IMR-90 (cell line): ENCODE measurements at regions not wholly inside any gene's neighbourhood (a gene's known extent, or its start where the extent isn't known, plus 50 kb on each side); places are given as distances from the start of the nearest gene placed in this dataset.
"Not testable (repeated sequence)": the region's sequence is repeated elsewhere in the genome, so short reads cannot be mapped to it uniquely, and the experiment has no call there.

Experiments
- ATAC-seq: fragments of 200-7000 bp; cut with Tn5 transposase; 2 replicates; pipeline ENCODE4 v1.9.1; 2020; ENCODE audit warnings: low read depth, mild to moderate bottlenecking, moderate library complexity
- BruUV-seq: library from RNA; stranded (reverse); fragments of 400-500 nt; replicated peaks from 2 replicates; lab custom pipeline; 2021; lab: Mats Ljungman, UMichigan
- CTCF ChIA-PET: fragments of 300-600 bp; formaldehyde crosslinking; extraction: SDS; loops from one replicate; lab custom pipeline; 2021; ENCODE audit warnings: antibody characterized with exemption; lab: Yijun Ruan, JAX
- POLR2A ChIA-PET: fragments of 300-600 bp; sonication (Branson Sonifier 250); formaldehyde crosslinking; loops from one replicate; lab custom pipeline; 2022; ENCODE audit warnings: antibody characterized with exemption; ENCODE audit not compliant: unreplicated experiment; lab: Charles Lee
- DNase-seq: peaks from one replicate; pipeline ENCODE4 v3.0.0; 2013
- H2AFZ ChIP-seq: replicated peaks from 2 replicates; pipeline ENCODE3; 2013; ENCODE audit warnings: low read length, mild to moderate bottlenecking; ENCODE audit not compliant: poor library complexity
- H2AK5ac ChIP-seq: 2 replicates; pipeline ENCODE4 v1.6.1; 2013; ENCODE audit warnings: low read depth, low read length, inconsistent platforms
- H2AK9ac ChIP-seq: replicated peaks from 2 replicates; pipeline ENCODE3; 2013; ENCODE audit warnings: mild to moderate bottlenecking, low read depth, low read length, moderate library complexity; ENCODE audit not compliant: poor library complexity
- H2BK120ac ChIP-seq: 2 replicates; pipeline ENCODE4 v1.6.1; 2013; ENCODE audit warnings: low read depth, low read length, inconsistent platforms
- H2BK15ac ChIP-seq: 3 replicates; pipeline ENCODE4 v1.6.1; 2013; ENCODE audit warnings: low read depth, low read length, inconsistent platforms
- H2BK20ac ChIP-seq: 2 replicates; pipeline ENCODE4 v1.6.1; 2013; ENCODE audit warnings: low read depth, mild to moderate bottlenecking, inconsistent platforms, low read length, moderate library complexity
- H2BK5ac ChIP-seq: 2 replicates; pipeline ENCODE4 v1.6.1; 2013; ENCODE audit warnings: mild to moderate bottlenecking, low read depth, low read length, inconsistent platforms; ENCODE audit not compliant: poor library complexity, severe bottlenecking
- H3K14ac ChIP-seq: replicated peaks from 2 replicates; pipeline ENCODE4 v1.6.1; 2013; ENCODE audit warnings: low read depth, low read length, inconsistent platforms
- H3K18ac ChIP-seq: 2 replicates; pipeline ENCODE4 v1.6.1; 2013; ENCODE audit warnings: low read depth, low read length, control low read depth
- H3K23ac ChIP-seq: 2 replicates; pipeline ENCODE4 v1.6.1; 2013; ENCODE audit warnings: low read depth, low read length, inconsistent platforms
- H3K27ac ChIP-seq: 2 replicates; pipeline ENCODE4 v1.5.1; 2013; ENCODE audit warnings: mild to moderate bottlenecking, control low read depth, low read length; ENCODE audit not compliant: insufficient read depth
- H3K27me3 ChIP-seq: 2 replicates; pipeline ENCODE4 v1.6.1; 2013; ENCODE audit warnings: low read length; ENCODE audit not compliant: control insufficient read depth, insufficient read depth
- H3K36me3 ChIP-seq: 2 replicates; pipeline ENCODE4 v1.6.1; 2013; ENCODE audit warnings: low read length, mixed read lengths; ENCODE audit not compliant: control insufficient read depth, insufficient read depth
- H3K4ac ChIP-seq: 2 replicates; pipeline ENCODE4 v1.6.1; 2013; ENCODE audit warnings: low read depth, low read length, inconsistent platforms
- H3K4me1 ChIP-seq: 2 replicates; pipeline ENCODE4 v1.6.1; 2013; ENCODE audit warnings: low read length, mixed read lengths; ENCODE audit not compliant: control insufficient read depth, insufficient read depth
- H3K4me2 ChIP-seq: 2 replicates; pipeline ENCODE4 v1.6.1; 2013; ENCODE audit warnings: low read depth, mild to moderate bottlenecking, control low read depth, low read length, moderate library complexity
- H3K4me3 ChIP-seq: 2 replicates; pipeline ENCODE4 v1.5.1; 2013; ENCODE audit warnings: low read depth, mild to moderate bottlenecking, control low read depth, low read length, moderate library complexity; ENCODE audit not compliant: insufficient read depth
- H3K56ac ChIP-seq: 2 replicates; pipeline ENCODE4 v1.6.1; 2013; ENCODE audit warnings: low read length, inconsistent platforms; ENCODE audit not compliant: insufficient read depth; ENCODE audit errors: extremely low read depth
- H3K79me1 ChIP-seq, 2 experiments: 2 replicates each; pipeline ENCODE4 v1.6.1; 2013; ENCODE audit warnings: low read length in 2 of 2, inconsistent platforms in 1 of 2, low read depth in 1 of 2
- H3K9ac ChIP-seq: 2 replicates; pipeline ENCODE4 v1.6.1; 2013; ENCODE audit warnings: low read depth, low read length, control low read depth
- H3K9me1 ChIP-seq: 2 replicates; pipeline ENCODE4 v1.6.1; 2013; ENCODE audit warnings: low read length, inconsistent platforms; ENCODE audit not compliant: insufficient read depth
- H3K9me3 ChIP-seq: 2 replicates; pipeline ENCODE4 v1.6.1; 2013; ENCODE audit warnings: low read length; ENCODE audit not compliant: control insufficient read depth, insufficient read depth
- H4K20me1 ChIP-seq: 2 replicates; pipeline ENCODE4 v1.6.1; 2013; ENCODE audit warnings: low read length, inconsistent platforms; ENCODE audit not compliant: insufficient read depth
- H4K5ac ChIP-seq: 2 replicates; pipeline ENCODE4 v1.6.1; 2013; ENCODE audit warnings: mild to moderate bottlenecking, low read depth, low read length, control low read depth
- H4K8ac ChIP-seq, 2 experiments: 2 replicates each; pipeline ENCODE4 v1.6.1; 2013; ENCODE audit warnings: low read depth in 2 of 2, low read length in 2 of 2, control low read depth in 1 of 2, inconsistent platforms in 1 of 2
- H4K91ac ChIP-seq: 2 replicates; pipeline ENCODE4 v1.6.1; 2013; ENCODE audit warnings: low read depth, low read length, inconsistent platforms; ENCODE audit not compliant: insufficient read depth
- FOS ChIP-seq: fragments of 150-350 bp; IDR thresholded peaks from 2 replicates; pipeline ENCODE4 v1.6.1; 2016; ENCODE audit warnings: low read depth, low read length
- MXI1 ChIP-seq: IDR thresholded peaks from 2 replicates; pipeline ENCODE4 v1.6.1; 2012; ENCODE audit warnings: low read depth, mild to moderate bottlenecking, low read length, moderate library complexity, borderline replicate concordance
- RAD21 ChIP-seq: IDR thresholded peaks from 2 replicates; pipeline ENCODE4 v1.6.1; 2012; ENCODE audit warnings: low read length, improper control_type of control experiment
- whole genome bisulfite sequencing, 2 experiments: methylation state at CpG; one replicate each; pipeline versions ENCODE4 v1.1.5 to v1.1.7; 2013; ENCODE audit warnings: missing lambda C conversion rate in 2 of 2; ENCODE audit not compliant: insufficient read length in 1 of 2; ENCODE audit errors: extremely low coverage in 2 of 2; 5-methylcytosine and 5-hydroxymethylcytosine counted together
- dilution Hi-C: fragments of 300-500 bp; cut with HindIII; formaldehyde crosslinking; loops from one replicate; pipeline ENCODE4 v1.14.3; 2018; ENCODE audit warnings: low sequenced_read_pairs; ENCODE audit not compliant: unreplicated experiment
- in situ Hi-C: fragments of 300-500 bp; cut with MboI; formaldehyde crosslinking; loops from 3 replicates; pipeline ENCODE4 v1.14.3; 2019; ENCODE audit warnings: low sequenced_read_pairs, inconsistent platforms, mixed read lengths
- intact Hi-C: fragments of 100-400 bp; cut with micrococcal nuclease; formaldehyde crosslinking; loops from 2 replicates; pipeline ENCODE4 v1.10.0; 2022
- TF ChIP-seq, protein P1 (sequence below): fragments of 150-350 bp; IDR thresholded peaks from 2 replicates; pipeline ENCODE4 v1.6.1; 2017; ENCODE audit warnings: mild to moderate bottlenecking, antibody characterized with exemption, low read length, low read depth

GRCh38 chr18:73520229-73520628 is 627.4 kb downstream of the FBXO15 start:
- H3K79me1 ChIP-seq, result no peaks in the 10 kb centered on the region
- BruUV-seq, result no TSS peak
- H4K5ac ChIP-seq, result no peak overlapping the region
- intact Hi-C loops, result no loop called here
- H4K20me1 ChIP-seq, result no peaks in the 10 kb centered on the region
- H3K9ac ChIP-seq, result no peak overlapping the region
- H2BK15ac ChIP-seq, result no peak overlapping the region
- ChIA-PET POLR2A (no interaction called here), CTCF (interaction anchor here (0.6 to 0.9 kb wide), 2 partner anchors 22 to 60 kb away, joined by 3 read pairs; no protein-coding TSS in a partner anchor)
- 61% methylated on average over 3 of the region's 5 CpGs; no CpG with 5 or more reads in 1 of the 2 experiments for WGBS, 2 experiments
- no peak overlapping the region for H2AK5ac ChIP-seq
- H3K56ac ChIP-seq, result no peak overlapping the region
- H3K4me3 ChIP-seq, result no peak overlapping the region
- H3K4me1 ChIP-seq, result no peaks in the 10 kb centered on the region
- no peak overlapping the region for H3K27ac ChIP-seq
- H2AK9ac ChIP-seq, result no peak overlapping the region
- no peaks in the 10 kb centered on the region for H3K9me3 ChIP-seq
- in situ Hi-C loops, result no loop called here
- H3K4me2 ChIP-seq, result no peak overlapping the region
- H3K14ac ChIP-seq, result no peak overlapping the region
- H2BK20ac ChIP-seq, result no peak overlapping the region
- no peak overlapping the region for H2BK5ac ChIP-seq
- DNase-seq (peak; percentile 19), ATAC-seq (no peak)
- H3K36me3 ChIP-seq, result no peaks in the 10 kb centered on the region
- H3K23ac ChIP-seq, result no peak overlapping the region
- H3K27me3 ChIP-seq, result no peaks in the 10 kb centered on the region
- H3K18ac ChIP-seq, result no peak overlapping the region
- TF ChIP-seq FOS (no peak), MXI1 (no peak), RAD21 (peak; percentile 41; the same call in 1 of the 2 replicates)
- TF ChIP-seq, protein P1, sequence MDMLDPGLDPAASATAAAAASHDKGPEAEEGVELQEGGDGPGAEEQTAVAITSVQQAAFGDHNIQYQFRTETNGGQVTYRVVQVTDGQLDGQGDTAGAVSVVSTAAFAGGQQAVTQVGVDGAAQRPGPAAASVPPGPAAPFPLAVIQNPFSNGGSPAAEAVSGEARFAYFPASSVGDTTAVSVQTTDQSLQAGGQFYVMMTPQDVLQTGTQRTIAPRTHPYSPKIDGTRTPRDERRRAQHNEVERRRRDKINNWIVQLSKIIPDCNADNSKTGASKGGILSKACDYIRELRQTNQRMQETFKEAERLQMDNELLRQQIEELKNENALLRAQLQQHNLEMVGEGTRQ, result no peak
- no peak overlapping the region for H3K4ac ChIP-seq
- no peak overlapping the region for H2AFZ ChIP-seq
- dilution Hi-C loops, result no loop called here
- no peaks in the 10 kb centered on the region for H3K9me1 ChIP-seq
- H2BK120ac ChIP-seq, result no peak overlapping the region
- no peak overlapping the region for H4K91ac ChIP-seq
- no peak overlapping the region for H4K8ac ChIP-seq

GRCh38 chr18:73516056-73516455 is 631.6 kb downstream of the FBXO15 start:
- H3K9me1 ChIP-seq, H2BK15ac ChIP-seq, H3K9me3 ChIP-seq, H3K14ac ChIP-seq, H4K8ac ChIP-seq, H3K18ac ChIP-seq, H3K27ac ChIP-seq, H4K5ac ChIP-seq, H3K23ac ChIP-seq, H3K9ac ChIP-seq, H2BK120ac ChIP-seq, in situ Hi-C loops, H3K4ac ChIP-seq, H3K79me1 ChIP-seq, H2AK9ac ChIP-seq, H2AFZ ChIP-seq, ATAC-seq, H3K27me3 ChIP-seq, H4K91ac ChIP-seq, H4K20me1 ChIP-seq, H3K56ac ChIP-seq, DNase-seq, H3K4me3 ChIP-seq, dilution Hi-C loops, CTCF ChIA-PET, BruUV-seq, H3K4me1 ChIP-seq, H2BK20ac ChIP-seq, H3K4me2 ChIP-seq, H2AK5ac ChIP-seq, H3K36me3 ChIP-seq, H2BK5ac ChIP-seq: not testable (repeated sequence)
- WGBS, 2 experiments, result 100% methylated on average over 1 of the region's 2 CpGs; no CpG with 5 or more reads in 1 of the 2 experiments
- POLR2A ChIA-PET, result interaction anchor here (0.6 kb wide), 1 partner anchor 82 kb away, joined by 3 read pairs; no protein-coding TSS in a partner anchor
- intact Hi-C loops, result loop anchor here (10.0 kb wide), 1 partner anchor 599 kb away; no protein-coding TSS in a partner anchor
